ENCODE measurements at regions not wholly inside any gene's neighbourhood (a gene's known extent, or its start where the extent isn't known, plus 50 kb on each side); places are given as distances from the start of the nearest gene placed in this dataset.
"Not testable (repeated sequence)": the region's sequence is repeated elsewhere in the genome, so short reads cannot be mapped to it uniquely, and the experiment has no call there.

- no peak for DNase-seq
These were observed 555.5 kb upstream of the ST8SIA4 start for GRCh38 chr5:101458587-101458986.

DNA sequence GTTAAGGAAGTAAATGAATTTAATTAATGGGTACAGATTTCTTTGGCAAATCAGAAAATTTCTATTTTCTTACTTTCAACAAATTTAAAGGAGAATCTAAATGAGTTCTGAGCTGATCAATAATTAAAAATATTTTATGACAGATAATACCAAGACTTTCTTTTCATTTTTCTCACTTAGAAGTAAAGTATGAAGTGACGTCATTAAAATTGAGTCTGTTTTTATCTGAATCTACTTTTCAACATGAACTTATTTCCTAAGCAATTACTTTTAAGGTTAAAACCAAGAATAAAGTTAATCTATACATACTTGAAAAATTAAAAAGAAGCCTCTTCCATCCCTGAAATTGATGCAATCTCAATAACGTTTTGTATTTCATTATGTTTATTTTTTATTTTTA lies 552.8 kb upstream of the ST8SIA4 start:
- no peak for DNase-seq

GRCh38 chr5:101455048-101455447 lies 552.0 kb upstream of the ST8SIA4 start:
- no peak for DNase-seq

- DNase-seq, result not testable (repeated sequence)
These were observed 539.2 kb upstream of the ST8SIA4 start for GRCh38 chr5:101442281-101442680.

- no peak for DNase-seq
These were observed 537.1 kb upstream of the ST8SIA4 start for GRCh38 chr5:101440173-101440572.

- DNase-seq, result no peak
These were observed 534.3 kb upstream of the ST8SIA4 start for GRCh38 chr5:101437351-101437750.

GRCh38 chr5:101435768-101436167 lies 532.7 kb upstream of the ST8SIA4 start:
- DNase-seq, result no peak

DNA sequence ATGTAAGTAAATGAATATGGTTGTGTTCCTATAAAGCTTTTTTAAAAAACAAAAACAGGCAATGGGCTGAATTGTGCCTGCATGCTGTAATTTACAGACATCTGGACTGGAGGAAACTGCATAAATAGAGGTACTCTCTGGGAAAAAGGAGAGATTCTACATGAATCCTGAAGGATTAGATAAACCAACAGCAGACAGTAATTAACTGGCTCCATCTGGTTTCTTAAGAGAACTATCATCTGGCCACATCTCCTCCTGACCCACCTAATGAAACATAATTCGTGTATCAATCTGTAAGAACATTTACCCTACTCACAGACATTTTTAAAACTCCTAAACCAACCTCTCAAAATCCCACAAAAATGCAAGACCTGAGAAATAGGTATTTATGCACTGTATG lies 528.1 kb upstream of the ST8SIA4 start:
- DNase-seq, result no peak

DNA sequence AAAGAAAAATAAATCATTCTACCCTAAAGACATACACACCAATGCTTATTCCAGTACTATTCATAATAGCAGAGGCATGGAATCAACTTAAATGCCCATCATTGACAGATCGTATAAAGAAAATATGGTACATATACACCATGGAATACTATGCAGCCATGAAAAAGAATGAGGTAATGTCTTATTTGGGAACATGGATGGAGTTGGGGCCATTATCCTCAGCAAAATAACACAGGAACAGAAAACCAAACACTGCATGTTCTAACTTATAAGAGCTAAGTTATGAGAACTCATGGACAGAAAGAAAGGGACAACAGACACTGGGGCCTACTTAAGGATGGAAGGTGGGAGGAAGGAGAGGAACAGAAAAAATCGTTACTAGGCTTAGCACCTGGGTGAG lies 527.5 kb upstream of the ST8SIA4 start:
- DNase-seq, result no peak

DNA sequence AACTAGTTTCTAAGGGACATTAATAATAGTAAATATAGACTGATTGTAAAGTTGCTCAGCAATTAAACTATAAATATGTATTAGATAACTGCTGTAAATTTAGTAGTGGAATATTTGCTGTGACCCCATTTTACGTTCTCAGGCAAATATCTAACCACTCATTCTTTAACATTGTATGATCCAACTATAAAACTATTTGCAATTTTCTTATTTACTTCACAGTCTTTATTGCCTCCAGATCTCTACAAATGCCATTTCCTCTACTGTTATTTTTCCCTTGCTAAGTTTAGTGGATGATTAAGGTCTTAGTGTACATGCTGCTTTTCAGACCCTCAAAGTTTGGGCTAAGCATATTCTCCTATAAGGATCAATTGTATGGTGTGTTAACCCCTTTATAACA lies 526.2 kb upstream of the ST8SIA4 start:
- no peak for DNase-seq

- no peak for DNase-seq
These were observed 522.3 kb upstream of the ST8SIA4 start for GRCh38 chr5:101425339-101425859.

DNA sequence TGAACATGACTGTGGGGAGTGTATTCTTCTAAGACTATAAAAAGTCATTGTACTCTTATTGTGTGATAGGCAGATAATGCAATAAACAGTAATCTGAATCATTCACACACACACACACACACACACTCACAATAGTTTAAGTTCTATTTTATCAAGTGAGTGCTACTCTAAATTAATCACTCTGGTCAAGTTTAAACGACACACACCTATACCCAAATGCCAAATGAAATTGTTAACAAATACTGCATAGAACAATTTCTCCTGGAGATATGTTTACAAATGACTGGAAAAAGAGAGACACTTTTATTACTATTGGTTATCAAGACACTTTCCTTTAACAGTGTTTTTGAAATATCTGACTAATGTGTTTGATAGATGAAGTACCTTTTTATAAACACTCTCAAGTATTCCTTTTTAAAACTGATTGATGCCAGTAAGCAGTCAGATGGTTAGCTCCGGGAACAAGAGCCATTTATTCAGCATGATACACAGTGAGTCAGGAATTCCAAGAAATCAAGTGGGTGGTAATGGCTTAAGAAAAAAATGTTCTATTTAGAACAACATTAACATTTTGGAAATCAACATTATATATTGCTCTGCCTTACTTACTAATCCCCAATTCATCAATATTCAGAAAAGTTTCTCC lies 521.6 kb upstream of the ST8SIA4 start:
- DNase-seq, result no peak

DNA sequence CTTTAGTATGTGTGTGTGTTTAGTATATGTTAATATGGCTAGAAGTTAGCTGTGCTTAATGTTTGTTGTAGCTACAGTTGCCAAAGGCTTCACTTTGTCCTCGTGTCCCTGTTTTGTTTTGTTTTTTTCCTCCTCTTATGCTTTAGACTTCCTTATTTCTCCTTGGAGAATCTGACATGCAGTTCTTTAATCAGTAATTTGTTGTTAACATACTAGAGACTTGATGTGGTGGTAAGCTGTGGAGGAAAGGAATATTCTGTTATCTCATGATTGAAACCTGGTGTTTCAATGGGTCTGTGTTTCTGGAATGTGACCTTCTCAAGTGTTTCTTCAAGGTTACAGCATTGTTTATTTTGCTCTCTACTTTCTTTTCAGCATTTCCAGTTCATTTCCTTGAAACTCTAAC lies 515.6 kb upstream of the ST8SIA4 start:
- no peak for DNase-seq

DNA sequence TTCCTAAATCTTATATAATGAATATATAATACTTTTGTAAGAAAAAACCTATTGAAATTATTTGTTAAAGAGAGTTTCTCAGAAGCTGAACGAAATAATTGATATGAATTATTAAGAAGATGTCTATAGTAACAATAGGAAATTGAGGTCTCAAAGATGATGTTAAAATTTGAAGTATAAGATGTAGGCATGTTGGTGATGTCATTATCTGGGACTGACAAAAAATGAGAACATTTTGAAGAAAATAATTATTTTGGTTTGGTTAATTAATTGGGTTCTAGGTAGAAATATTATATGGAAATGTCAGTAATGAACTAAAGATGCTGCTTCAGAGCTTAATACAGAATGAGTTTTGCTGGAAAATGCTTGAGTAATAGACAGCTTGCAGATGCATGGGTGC lies 501.4 kb upstream of the ST8SIA4 start:
- DNase-seq, result no peak

DNA sequence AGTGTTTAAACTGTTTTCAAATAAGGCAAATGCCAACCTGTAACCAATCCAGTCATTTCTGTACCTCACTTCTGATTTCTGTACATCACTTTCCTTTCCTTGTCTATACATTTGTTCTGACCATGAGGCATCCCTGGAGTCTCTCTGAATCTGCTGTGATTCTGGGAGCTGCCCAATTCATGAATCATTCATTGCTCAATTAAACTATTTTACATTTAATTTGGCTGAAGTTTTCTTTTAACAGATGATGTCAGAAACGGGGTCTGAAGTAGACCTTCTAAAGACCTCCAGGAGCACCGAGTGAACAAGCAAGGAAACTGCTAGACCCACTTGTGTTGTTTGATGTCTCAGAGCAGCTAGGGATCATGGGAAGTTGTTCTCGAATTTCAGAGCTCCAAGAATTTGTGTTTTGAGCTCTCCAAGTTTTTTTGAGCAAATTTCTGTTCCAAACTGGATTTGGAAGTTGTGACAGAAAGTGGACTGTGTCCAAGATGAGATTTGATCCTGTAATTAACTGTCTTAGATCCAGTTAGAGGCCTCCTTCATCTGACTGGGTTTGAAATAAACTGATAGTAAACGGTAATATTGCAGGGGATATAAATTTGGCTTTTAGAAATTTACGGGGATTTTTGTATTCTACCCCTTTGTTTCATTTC lies 490.8 kb upstream of the ST8SIA4 start:
- DNase-seq, result no peak

GRCh38 chr5:101390151-101390908 lies 487.2 kb upstream of the ST8SIA4 start:
- DNase-seq, result peak; percentile 24 to 38

DNA sequence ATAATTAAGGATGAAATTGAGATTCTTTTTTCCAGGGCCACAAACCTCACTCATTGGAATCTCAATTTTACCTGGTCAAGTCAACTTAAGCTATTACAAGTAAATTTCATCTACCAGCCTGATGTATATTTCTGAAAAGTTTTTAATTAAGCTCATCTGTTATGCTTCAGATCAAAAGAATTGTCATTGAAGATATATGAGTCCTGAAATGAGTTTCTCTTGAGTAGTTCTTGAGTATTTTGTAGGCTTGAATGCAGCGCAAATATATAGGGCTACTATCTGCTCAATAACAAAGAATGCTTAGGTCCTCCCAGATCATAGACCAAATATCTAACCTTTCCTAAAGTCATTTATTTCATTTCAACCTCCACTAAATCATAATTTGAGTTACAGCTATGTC lies 482.2 kb upstream of the ST8SIA4 start:
- no peak for DNase-seq

DNA sequence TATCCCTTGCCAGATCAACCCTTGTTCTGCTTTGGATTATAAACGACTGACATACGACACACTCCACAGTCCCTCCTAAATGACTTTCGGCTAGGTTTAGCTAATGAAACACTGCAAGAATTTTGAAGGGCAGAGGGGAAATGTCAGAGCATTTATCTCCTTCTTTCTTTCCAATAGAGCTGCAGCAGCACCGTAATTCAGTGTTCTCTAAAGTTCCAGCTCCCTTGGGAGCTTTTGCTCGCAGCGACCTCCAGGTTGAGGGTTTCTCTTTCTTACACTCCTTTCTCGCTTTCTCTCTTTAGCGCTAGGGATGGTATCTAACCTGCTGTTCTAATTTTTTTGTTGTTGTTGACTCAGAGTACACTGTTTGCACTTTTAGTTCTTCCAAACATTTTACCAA lies 467.1 kb upstream of the ST8SIA4 start:
- DNase-seq, result no peak

GRCh38 chr5:101364469-101364868 lies 461.4 kb upstream of the ST8SIA4 start:
- no peak for DNase-seq

GRCh38 chr5:101362067-101362466 lies 459.0 kb upstream of the ST8SIA4 start:
- no peak for DNase-seq

GRCh38 chr5:101346906-101347305 lies 443.8 kb upstream of the ST8SIA4 start:
- no peak for DNase-seq

DNA sequence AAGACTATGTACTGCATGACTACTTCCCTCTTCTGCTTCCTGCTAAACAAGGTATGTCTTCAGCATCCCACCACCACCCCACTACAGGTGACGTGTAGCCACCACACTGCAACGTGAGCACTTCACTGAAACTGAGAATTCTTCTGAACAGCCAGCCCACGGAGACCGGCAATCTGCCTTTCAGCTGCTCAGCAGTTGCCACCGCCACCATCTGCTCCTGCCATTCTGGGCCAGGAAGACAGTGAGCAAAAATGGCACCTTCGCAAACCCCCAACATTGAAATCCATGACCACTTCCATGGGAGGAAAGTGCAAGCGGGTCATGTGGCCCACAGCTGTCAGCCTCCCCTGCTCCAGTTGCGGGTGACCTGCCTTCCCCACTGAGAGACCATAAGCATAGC lies 443.4 kb upstream of the ST8SIA4 start:
- DNase-seq, result no peak

DNA sequence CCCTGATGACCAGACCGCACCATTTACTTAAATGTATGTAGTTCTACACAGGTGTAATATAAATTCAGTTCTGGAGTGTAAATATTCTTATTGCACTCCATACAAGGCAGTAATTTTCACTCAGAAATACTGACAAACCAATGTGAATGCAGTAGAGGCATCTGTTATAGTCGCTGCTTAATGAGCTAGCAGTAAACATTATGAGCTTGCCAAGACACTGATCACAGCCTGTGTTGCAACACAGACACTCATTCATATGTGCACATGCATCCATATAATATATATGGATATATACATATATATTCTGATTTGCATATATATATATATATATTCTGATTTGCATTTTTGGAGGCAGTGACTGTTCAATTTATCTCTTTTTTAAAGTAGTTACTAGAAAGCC lies 435.1 kb upstream of the ST8SIA4 start:
- no peak for DNase-seq

DNA sequence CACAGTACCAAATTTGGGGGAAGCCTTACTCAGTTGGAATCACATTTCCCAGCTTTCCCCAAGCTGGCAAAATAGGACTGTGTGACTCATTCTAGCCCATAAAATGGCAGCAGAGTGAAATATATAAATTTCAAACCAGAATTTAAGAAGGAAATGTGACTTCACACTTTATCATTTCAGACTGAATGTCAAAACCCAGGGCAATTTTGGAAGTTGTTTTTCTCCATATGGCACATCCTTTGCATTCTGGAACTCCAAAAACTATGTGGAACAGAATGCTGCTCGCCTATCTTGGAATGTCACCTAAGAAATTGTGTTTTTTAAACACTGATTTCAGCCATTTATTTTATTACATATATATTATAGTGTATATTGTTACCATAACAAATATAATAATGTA lies 424.7 kb upstream of the ST8SIA4 start:
- DNase-seq, result no peak
